ENCODE measurements at regions not wholly inside any gene's neighbourhood (a gene's known extent, or its start where the extent isn't known, plus 50 kb on each side); places are given as distances from the start of the nearest gene placed in this dataset.

DNA sequence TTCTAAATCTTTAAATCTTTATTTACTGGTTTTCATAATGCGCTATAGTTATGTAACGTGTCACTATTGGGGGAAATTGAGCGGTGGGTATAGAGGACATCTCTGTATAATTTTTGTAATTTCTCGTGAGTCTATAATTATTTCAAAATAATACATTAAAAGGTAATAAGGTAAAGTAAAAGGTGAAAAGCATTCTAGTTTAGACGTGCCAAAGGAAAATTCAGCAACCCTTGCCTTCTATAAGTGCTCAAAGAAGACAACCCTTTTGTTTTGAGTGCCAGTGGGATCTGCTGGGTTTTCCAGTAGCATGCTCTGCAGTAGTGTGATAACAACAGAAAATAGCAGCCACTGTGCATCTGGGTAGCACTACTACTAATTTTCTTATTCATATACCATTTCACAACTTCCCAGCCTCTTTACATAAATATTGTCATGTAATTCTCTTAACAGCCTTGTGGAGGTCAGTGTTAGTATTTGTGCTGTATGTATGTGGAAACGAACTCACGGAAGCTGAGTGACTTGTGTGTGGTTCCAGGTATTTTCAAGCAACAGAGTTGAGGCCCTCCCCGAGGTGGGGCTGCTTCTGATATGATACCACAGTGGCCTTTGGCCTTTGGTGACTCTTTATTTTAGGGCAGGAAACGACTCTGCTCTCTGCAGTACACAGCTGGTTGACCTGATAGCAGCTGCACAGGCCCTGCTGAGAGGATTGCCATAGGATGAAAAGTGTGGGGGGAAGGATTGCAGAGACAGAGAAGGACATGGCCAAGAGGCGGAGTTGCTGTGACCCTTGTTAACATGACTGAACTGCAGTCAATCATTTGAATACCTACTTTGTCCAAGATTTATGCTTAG lies 104.5 kb downstream of the TDRD15 start:
- DNase-seq = peak in 1 of 2 donors; percentile 15
- H3K4me3 ChIP-seq = no peak overlapping the region
- H3K4me1 ChIP-seq = no peaks in the 10 kb centered on the region
- no peak overlapping the region for H3K27ac ChIP-seq
- 60 to 68% (median 62%) methylated on average over 10 of the region's 10 CpGs for WGBS, 5 donors
- TF ChIP-seq EP300 (IDR thresholded peaks at IDR 0.05) (no peak), POLR2A (IDR thresholded peaks at IDR 0.05) (no peak), POLR2AphosphoS5 (IDR thresholded peaks at IDR 0.05) (no peak)
- TF ChIP-seq, protein P1, sequence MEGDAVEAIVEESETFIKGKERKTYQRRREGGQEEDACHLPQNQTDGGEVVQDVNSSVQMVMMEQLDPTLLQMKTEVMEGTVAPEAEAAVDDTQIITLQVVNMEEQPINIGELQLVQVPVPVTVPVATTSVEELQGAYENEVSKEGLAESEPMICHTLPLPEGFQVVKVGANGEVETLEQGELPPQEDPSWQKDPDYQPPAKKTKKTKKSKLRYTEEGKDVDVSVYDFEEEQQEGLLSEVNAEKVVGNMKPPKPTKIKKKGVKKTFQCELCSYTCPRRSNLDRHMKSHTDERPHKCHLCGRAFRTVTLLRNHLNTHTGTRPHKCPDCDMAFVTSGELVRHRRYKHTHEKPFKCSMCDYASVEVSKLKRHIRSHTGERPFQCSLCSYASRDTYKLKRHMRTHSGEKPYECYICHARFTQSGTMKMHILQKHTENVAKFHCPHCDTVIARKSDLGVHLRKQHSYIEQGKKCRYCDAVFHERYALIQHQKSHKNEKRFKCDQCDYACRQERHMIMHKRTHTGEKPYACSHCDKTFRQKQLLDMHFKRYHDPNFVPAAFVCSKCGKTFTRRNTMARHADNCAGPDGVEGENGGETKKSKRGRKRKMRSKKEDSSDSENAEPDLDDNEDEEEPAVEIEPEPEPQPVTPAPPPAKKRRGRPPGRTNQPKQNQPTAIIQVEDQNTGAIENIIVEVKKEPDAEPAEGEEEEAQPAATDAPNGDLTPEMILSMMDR (IDR thresholded peaks at IDR 0.05) = no peak
- intact Hi-C loops (cut with DNase I; ENCODE audit: low total_unique reads) = no loop called here
- no peaks in the 10 kb centered on the region for H3K36me3 ChIP-seq
- no peaks in the 10 kb centered on the region for H3K9me3 ChIP-seq
- H3K27me3 ChIP-seq = no peaks in the 10 kb centered on the region

DNA sequence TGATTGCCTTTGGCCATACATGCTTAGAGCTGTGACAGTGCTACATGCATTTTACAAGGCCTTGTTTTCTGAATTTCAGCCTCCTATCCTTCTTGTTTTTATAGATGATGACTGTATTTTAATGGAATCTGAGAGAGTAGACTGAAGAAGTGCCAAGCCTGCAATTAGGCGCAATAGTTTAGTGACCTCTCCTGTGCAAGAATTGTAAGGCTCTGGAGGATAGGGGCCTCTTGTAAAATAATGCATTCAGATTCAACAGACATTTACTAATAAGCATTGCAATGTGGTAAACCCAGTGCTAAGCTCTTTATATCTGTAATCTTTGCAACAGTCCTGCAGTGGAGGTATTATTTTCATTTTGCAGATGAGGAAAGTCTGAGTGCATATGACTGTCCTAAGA lies 105.5 kb downstream of the TDRD15 start:
- Histone ChIP-seq H3K4me3 (no peak overlapping the region), H3K27me3 (no peaks in the 10 kb centered on the region), H3K36me3 (no peaks in the 10 kb centered on the region), H3K4me1 (no peaks in the 10 kb centered on the region), H3K27ac (no peak overlapping the region), H3K9me3 (no peaks in the 10 kb centered on the region)
- intact Hi-C loops (cut with DNase I; ENCODE audit: low total_unique reads) = no loop called here
- DNase-seq = peak in 1 of 2 donors; percentile 43
- no peak for TF ChIP-seq EP300 (IDR thresholded peaks at IDR 0.05)
- WGBS, 5 donors = 72 to 88% (median 82%) methylated on average over 1 of the region's 1 CpG

DNA sequence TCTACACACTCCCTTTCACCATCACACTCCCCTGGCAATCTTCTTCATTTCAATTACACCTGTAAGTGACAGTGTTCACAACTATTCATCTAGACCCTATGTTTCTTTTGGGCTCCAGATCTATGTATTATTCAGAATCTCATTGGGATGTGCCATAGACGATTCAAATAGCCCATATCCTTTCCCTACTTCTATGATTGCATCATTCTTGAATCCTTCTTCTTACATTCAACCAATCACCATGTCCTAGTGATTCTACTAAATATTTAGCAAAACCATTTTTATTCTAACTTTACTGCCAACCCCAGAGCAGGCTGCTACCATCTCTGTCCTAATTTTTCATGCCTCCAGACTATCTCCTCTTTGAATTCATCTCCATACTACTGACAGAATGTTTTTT lies 106.4 kb downstream of the TDRD15 start:
- WGBS, 5 donors = 74 to 84% (median 78%) methylated on average over 1 of the region's 1 CpG
- intact Hi-C loops (cut with DNase I; ENCODE audit: low total_unique reads) = no loop called here
- H3K4me1 ChIP-seq = no peaks in the 10 kb centered on the region
- no peak overlapping the region for H3K4me3 ChIP-seq
- no peak for DNase-seq
- TF ChIP-seq, protein P1 (IDR thresholded peaks at IDR 0.05) = no peak
- TF ChIP-seq EP300 (IDR thresholded peaks at IDR 0.05) (no peak), POLR2A (IDR thresholded peaks at IDR 0.05) (no peak), POLR2AphosphoS5 (IDR thresholded peaks at IDR 0.05) (no peak)
- H3K9me3 ChIP-seq = no peaks in the 10 kb centered on the region
- H3K27me3 ChIP-seq = no peaks in the 10 kb centered on the region
- H3K36me3 ChIP-seq = no peaks in the 10 kb centered on the region
- H3K27ac ChIP-seq = no peak overlapping the region

DNA sequence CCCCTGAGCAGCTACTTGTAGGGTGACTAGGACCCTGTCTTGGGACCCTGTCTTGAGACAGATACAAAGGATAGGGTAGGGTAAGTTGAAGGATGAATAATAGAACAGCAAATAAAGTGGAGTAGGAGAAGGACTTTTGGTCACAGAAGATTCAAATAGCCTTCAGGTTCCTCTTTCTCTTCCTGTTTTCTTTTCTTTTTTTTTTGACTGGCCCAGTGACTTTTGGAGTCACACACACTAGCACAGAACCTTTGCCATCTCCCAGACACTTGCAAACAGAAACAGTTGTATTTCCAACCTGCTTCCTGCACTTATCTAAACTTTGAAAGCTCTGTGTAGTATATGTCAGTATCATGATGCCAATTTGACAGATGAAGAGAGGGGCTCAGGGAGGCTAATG lies 108.2 kb downstream of the TDRD15 start:
- no peak overlapping the region for H3K4me3 ChIP-seq
- H3K27ac ChIP-seq = no peak overlapping the region
- no peaks in the 10 kb centered on the region for H3K9me3 ChIP-seq
- no peaks in the 10 kb centered on the region for H3K36me3 ChIP-seq
- no peak for DNase-seq
- H3K4me1 ChIP-seq = no peaks in the 10 kb centered on the region
- intact Hi-C loops (cut with DNase I; ENCODE audit: low total_unique reads) = no loop called here
- H3K27me3 ChIP-seq = no peaks in the 10 kb centered on the region
- no peak for TF ChIP-seq POLR2A (IDR thresholded peaks at IDR 0.05)
- TF ChIP-seq, protein P1 (IDR thresholded peaks at IDR 0.05) = no peak
- no peak for TF ChIP-seq EP300 (IDR thresholded peaks at IDR 0.05)
- TF ChIP-seq POLR2AphosphoS5 (IDR thresholded peaks at IDR 0.05) = no peak

DNA sequence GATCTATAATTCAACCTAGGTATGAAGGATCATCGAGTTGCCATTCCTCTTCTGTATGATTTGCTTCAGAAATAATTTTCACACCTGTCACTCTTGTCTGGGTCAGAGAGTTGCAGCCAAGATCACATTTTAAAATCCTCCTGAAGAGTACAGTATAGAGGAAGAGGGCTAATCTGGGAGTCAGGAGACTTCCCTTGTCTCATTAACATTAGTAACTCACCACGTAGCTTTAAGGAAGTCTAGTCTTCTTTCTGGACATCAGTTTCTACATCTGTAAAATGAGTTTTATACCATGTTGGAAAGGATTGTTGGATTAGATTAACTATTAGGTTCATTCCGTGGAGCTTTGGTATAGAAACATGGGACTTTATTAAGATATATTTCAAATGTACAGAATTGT lies 109.4 kb downstream of the TDRD15 start:
- Histone ChIP-seq H3K27me3 (no peaks in the 10 kb centered on the region), H3K4me1 (no peaks in the 10 kb centered on the region), H3K4me3 (no peak overlapping the region), H3K36me3 (no peaks in the 10 kb centered on the region), H3K9me3 (no peaks in the 10 kb centered on the region), H3K27ac (no peak overlapping the region)
- 75 to 90% (median 78%) methylated on average over 3 of the region's 3 CpGs for WGBS, 5 donors
- TF ChIP-seq POLR2A (IDR thresholded peaks at IDR 0.05) (no peak), EP300 (IDR thresholded peaks at IDR 0.05) (no peak), POLR2AphosphoS5 (IDR thresholded peaks at IDR 0.05) (no peak)
- TF ChIP-seq, protein P1 (IDR thresholded peaks at IDR 0.05) = no peak
- DNase-seq = no peak
- intact Hi-C loops (cut with DNase I; ENCODE audit: low total_unique reads) = no loop called here
